ENCODE measurements at regions not wholly inside any gene's neighbourhood (a gene's known extent, or its start where the extent isn't known, plus 50 kb on each side); places are given as distances from the start of the nearest gene placed in this dataset.

DNA sequence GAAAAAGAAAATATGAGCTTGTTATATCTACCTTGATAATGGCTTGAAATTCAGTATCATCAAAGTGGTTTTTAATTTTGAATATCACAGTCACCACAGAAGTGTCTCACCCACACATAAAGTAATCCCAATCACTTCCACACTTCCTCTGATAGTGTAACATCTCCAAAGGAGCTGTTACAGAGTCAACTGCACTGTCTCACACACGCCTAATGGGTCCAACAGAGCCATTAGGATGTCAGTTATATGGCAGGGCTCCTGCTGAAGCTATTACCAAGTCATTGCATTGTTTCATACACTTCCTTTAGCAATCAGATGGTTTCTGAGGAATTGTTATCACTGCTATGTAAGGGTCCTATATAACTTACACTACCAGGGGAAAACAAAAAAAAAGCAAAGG lies 432.1 kb upstream of the TEX13C start:
- Histone ChIP-seq H2BK15ac (ENCODE audit: low read length) (no peak overlapping the region), H3K79me1 (ENCODE audit: low read depth, low read length) (no peaks in the 10 kb centered on the region), H3K27me3 (replicated peaks in 1 of 4; ENCODE audit: control insufficient read depth in 3 of 4, extremely low read depth in 1 of 4, insufficient read depth in 3 of 4, low read length in 3 of 4) (no peaks in the 10 kb centered on the region), H3K56ac (replicated peaks; ENCODE audit: insufficient read length, low read depth, low read length) (no peak overlapping the region), H2AK5ac (ENCODE audit: low read depth, low read length) (no peak overlapping the region), H2BK20ac (ENCODE audit: low read length) (no peak overlapping the region), H3K4me2 (ENCODE audit: insufficient read depth in 1 of 2, low read depth in 2 of 2, low read length in 2 of 2) (no peak overlapping the region), H2AFZ (ENCODE audit: low read length) (no peak overlapping the region), H4K91ac (replicated peaks; ENCODE audit: insufficient read length, low read length) (no peak overlapping the region), H3K9ac (replicated peaks in 1 of 4; ENCODE audit: extremely low read depth in 1 of 4, low read depth in 3 of 4, low read length in 3 of 4) (no peak overlapping the region), H4K8ac (ENCODE audit: extremely low read depth, insufficient read depth, low read length) (no peak overlapping the region), H3K4me3 (ENCODE audit: extremely low read depth in 1 of 4, insufficient read depth in 2 of 4, low read depth in 3 of 4, low read length in 4 of 4) (no peak overlapping the region), H3K9me3 (ENCODE audit: insufficient read depth in 2 of 2, low read depth in 1 of 2, low read length in 1 of 2) (no peaks in the 10 kb centered on the region), H4K5ac (ENCODE audit: insufficient read length, low read depth, low read length) (no peak overlapping the region), H3K27ac (ENCODE audit: low read depth, low read length) (no peak overlapping the region), H2BK5ac (ENCODE audit: low read depth, low read length) (no peak overlapping the region), H2BK120ac (replicated peaks; ENCODE audit: low read depth, low read length) (no peak overlapping the region), H3K4ac (replicated peaks; ENCODE audit: insufficient read length, low read depth, low read length) (no peak overlapping the region), H3K23me2 (ENCODE audit: low read depth, low read length) (no peaks in the 10 kb centered on the region), H3K23ac (ENCODE audit: insufficient read length) (no peak overlapping the region), H4K20me1 (replicated peaks in 1 of 2; ENCODE audit: control insufficient read depth in 1 of 2, insufficient read depth in 2 of 2, low read length in 2 of 2) (no peaks in the 10 kb centered on the region), H3K14ac (ENCODE audit: insufficient read length) (no peak overlapping the region), H3K36me3 (ENCODE audit: control insufficient read depth in 2 of 4, insufficient read depth in 4 of 4, low read length in 3 of 4) (no peaks in the 10 kb centered on the region), H3K79me2 (ENCODE audit: control insufficient read depth in 1 of 2, insufficient read depth in 2 of 2, low read length in 2 of 2) (no peaks in the 10 kb centered on the region), H3K4me1 (replicated peaks in 1 of 4; ENCODE audit: control insufficient read depth in 3 of 4, insufficient read depth in 4 of 4, low read length in 3 of 4) (no peaks in the 10 kb centered on the region), H3K18ac (ENCODE audit: extremely low read depth, low read length) (no peak overlapping the region), H2BK12ac (ENCODE audit: low read depth, low read length) (no peak overlapping the region)
- ChIA-PET CTCF (ENCODE audit: partially characterized antibody) (no interaction called here), POLR2A (ENCODE audit: partially characterized antibody) (no interaction called here)
- 92% methylated on average over 1 of the region's 1 CpG; no CpG with 5 or more reads in 1 of the 2 experiments for WGBS, 2 experiments (ENCODE audit: extremely low coverage in 1 of 2, insufficient coverage in 1 of 2, insufficient read length in 1 of 2, insufficient replicate concordance in 2 of 2, low coverage in 1 of 2, low lambda C conversion rate in 2 of 2, missing lambda C conversion rate in 1 of 2)
- DNase-seq (ENCODE audit: low read depth in 1 of 2, low spot score in 2 of 2) (no peak), FAIRE-seq (no peak)
- TF ChIP-seq POU5F1 (IDR thresholded peaks at IDR 0.05; ENCODE audit: low read depth, low read length) (no peak), EP300 (IDR thresholded peaks at IDR 0.05; ENCODE audit: borderline replicate concordance in 1 of 2, low read depth in 2 of 2, low read length in 2 of 2) (no peak), BCL11A (IDR thresholded peaks at IDR 0.05; ENCODE audit: low read depth in 2 of 2, low read length in 2 of 2) (no peak), TBP (IDR thresholded peaks at IDR 0.05; ENCODE audit: low read depth, low read length) (no peak), CBX5 (IDR thresholded peaks at IDR 0.05; ENCODE audit: low read depth, low read length) (no peak), RNF2 (IDR thresholded peaks at IDR 0.05; ENCODE audit: borderline replicate concordance, low read depth, low read length, missing control alignments, poor library complexity, severe bottlenecking) (no peak), TAF1 (IDR thresholded peaks at IDR 0.05; ENCODE audit: low read depth, low read length) (no peak), ASH2L (IDR thresholded peaks at IDR 0.05; ENCODE audit: low read length) (no peak), POLR2A (IDR thresholded peaks at IDR 0.05; ENCODE audit: control extremely low read depth in 1 of 2, low read depth in 2 of 2, low read length in 2 of 2) (no peak), SP1 (IDR thresholded peaks at IDR 0.05; ENCODE audit: low read depth, low read length) (no peak), SP2 (IDR thresholded peaks at IDR 0.05; ENCODE audit: low read length) (no peak), RAD21 (IDR thresholded peaks at IDR 0.05 in 1 of 2, conservative IDR thresholded peaks at IDR 0.05 in 1 of 2; ENCODE audit: low read depth in 2 of 2, low read length in 2 of 2) (no peak)

Measured in H1 (cell line).